AG09319 (cell line): ENCODE measurements at regions not wholly inside any gene's neighbourhood (a gene's known extent, or its start where the extent isn't known, plus 50 kb on each side); places are given as distances from the start of the nearest gene placed in this dataset.

Experiments used
- DNase-seq: peaks from one replicate; pipeline ENCODE4 v3.0.0-alpha.2; 2010; ENCODE audit warnings: low read depth; ENCODE audit errors: extremely low read depth
- TF ChIP-seq, protein P1 (sequence below): IDR thresholded peaks from 2 replicates; pipeline ENCODE4 v1.5.1; 2011; ENCODE audit warnings: low read depth, mild to moderate bottlenecking, inconsistent platforms, low read length, moderate library complexity

DNA sequence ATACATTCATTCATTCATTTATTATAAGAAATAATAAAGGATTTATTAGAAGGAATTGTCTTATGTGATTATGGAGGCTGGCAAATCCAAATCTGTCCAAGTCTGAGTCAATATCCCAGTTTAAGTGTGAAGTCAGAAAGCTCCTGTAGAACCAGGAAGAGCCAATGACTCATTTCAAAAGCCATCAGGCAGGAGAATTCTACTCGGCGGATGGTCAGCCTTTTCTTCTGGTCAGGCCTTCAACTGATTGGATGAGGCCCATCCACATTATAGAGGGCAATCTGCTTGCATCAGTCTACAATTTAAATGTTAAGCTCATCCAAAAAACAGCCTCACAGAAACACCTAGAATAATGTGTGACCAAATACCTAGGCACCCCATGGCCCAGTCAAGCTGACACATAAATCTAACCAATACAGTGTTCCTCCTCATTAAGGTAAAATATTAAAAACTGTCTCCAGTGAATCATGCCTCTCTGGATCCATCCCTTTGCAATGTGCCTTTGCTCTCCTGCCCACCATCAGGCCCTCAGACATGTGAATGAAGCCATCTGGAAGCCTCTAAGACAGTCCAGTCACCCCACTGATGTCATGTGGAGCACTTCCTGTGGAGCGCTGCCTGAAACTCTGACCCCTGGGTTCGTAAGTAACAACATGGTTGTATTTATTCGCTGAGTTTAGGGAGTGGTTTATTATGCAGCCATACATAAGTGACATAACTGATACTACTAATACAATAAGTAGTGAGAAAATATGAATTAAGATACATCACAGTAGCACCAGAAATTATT, 69.2 kb upstream of the WSB1 start:
- DNase-seq: no peak

DNA sequence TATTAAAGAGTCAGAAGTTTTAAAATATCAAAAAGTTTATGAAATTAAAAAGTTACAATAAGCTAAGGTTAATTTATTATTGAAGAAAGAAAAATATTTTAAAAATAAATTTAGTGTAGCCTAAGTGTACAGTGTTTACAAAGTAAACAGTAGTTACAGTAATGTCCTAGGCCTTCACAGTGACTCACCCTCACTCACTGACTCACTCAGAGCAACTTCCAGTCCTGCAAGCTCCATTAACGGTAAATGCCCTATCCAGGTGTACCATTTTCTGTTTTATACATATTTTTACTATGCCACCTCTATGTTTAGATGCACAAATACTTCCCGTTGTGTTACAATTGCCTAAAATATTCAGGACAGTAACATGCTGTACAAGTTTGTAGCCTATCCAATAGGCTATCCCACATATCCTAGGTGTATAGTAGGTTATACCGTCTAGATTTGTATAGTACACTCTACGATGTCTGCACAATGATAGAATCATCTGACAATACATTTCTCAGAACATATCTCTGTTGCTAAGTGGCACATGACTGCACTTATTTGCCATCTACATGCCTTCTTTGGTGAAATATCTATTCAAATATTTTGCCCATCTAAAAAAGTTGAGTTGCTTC, 67.2 kb upstream of the WSB1 start:
- TF ChIP-seq, protein P1, sequence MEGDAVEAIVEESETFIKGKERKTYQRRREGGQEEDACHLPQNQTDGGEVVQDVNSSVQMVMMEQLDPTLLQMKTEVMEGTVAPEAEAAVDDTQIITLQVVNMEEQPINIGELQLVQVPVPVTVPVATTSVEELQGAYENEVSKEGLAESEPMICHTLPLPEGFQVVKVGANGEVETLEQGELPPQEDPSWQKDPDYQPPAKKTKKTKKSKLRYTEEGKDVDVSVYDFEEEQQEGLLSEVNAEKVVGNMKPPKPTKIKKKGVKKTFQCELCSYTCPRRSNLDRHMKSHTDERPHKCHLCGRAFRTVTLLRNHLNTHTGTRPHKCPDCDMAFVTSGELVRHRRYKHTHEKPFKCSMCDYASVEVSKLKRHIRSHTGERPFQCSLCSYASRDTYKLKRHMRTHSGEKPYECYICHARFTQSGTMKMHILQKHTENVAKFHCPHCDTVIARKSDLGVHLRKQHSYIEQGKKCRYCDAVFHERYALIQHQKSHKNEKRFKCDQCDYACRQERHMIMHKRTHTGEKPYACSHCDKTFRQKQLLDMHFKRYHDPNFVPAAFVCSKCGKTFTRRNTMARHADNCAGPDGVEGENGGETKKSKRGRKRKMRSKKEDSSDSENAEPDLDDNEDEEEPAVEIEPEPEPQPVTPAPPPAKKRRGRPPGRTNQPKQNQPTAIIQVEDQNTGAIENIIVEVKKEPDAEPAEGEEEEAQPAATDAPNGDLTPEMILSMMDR: no peak
- no peak for DNase-seq

More for the DNA sequence above, 69.2 kb upstream of the WSB1 start:
- TF ChIP-seq, protein P1: no peak

DNA sequence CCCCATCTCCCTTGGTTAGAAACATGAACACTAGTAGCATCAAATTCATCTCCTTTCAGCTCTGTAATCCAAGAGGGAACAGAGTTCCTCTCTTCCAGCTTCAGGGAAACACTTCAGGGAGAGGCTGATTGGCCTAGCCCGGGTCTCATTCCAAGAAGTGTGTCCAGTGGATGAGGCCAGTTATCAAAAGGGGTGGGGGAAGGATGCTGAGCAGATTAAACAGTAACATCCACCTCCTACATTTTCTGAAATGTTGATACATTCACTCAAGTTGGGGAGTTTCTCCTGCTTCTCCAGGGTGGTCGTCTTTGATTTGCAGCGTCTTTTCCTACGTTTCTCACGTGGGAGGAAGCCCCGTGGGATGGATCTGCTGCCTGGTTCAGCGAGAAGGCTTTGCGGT, 62.9 kb upstream of the WSB1 start:
- no peak for DNase-seq
- TF ChIP-seq, protein P1: no peak

DNA sequence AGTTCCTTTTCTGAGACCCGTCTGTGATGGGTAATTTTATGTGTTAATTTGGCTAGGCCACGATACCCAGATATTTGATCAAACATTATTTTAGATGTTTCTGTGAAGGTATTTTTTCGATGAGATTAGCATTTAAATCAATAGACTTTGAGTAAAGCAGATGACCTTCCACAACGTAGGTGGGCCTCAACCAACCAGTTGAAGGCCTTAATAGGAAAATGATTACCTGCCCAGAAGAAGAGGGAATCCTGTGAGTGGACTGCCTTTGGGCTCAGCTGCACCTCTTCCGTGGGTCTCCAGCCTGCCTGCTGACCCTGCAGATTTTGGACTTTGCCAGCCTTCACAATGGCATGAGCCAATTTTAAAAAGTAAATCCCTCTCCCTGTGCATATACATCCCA, 61.6 kb upstream of the WSB1 start:
- TF ChIP-seq, protein P1: no peak
- no peak for DNase-seq

DNA sequence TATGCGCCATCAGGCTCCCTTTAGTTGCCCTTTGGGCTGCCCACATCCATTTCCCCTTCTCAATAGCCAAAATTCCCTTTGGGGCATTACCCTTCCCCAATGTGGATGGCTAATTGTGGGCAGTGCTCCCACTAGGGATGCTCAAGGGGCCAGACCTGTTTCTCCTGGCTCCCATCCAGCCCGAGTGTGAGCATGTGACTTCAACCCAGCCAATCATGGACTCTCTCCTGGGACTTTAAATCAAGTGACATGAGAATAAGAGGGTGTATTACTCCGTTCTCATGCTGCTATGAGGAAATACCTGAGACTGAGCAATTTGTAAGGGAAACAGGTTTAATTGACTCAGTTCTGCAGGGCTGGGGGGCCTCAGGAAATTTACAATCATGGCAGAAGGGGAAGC, 60.9 kb upstream of the WSB1 start:
- no peak for DNase-seq
- TF ChIP-seq, protein P1: no peak

DNA sequence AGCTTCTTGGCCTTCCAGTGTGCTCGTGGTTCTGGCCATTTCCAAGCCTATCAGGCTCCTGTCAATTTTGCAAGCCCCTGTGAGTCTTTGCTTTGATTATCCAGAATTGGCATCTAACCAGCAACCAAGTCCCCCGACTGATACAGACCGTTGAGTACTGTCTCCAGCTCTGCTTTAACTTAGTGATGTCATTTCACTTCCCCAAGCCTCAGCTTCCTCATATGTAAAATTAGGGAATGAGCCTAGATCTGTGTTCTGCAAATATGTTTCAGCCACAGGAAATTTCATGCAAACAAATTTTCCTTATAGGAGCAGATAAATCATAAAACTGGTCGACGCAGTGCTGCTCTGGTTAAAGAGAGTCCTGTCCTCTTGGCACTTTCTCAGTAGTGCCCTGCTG, 60.1 kb upstream of the WSB1 start:
- TF ChIP-seq, protein P1: no peak
- no peak for DNase-seq

DNA sequence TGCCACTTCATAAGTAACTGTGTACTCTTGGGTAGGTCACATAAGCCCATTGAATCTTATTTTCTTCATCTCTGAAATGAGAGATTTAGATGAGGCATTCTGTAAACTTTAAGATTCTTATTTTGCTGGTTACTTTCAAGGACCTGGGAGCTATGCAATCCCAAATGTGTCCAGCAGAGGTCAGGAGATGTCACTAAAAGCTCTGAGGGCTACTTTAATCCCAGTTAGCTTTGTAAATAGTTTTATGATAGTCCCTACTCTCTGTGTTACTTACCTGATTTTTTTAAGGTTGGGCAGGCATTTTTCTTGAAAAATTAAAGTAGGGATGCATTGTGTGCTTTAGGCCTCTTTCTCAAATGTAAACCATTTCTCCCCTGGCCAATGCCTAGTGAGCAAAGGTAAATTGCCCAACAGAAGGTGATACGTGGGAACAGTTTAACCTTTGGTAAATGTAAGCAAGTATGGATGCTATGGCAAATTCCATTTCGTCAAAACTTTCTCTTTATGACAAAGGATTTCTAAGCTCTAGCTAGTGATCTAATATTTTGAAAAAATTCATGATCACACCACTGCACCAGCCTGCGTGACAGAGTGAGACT, 57.1 kb upstream of the WSB1 start:
- TF ChIP-seq, protein P1: peak; percentile 91

More for the DNA sequence above, 57.1 kb upstream of the WSB1 start:
- DNase-seq: peak; percentile 42
